ENCODE measurements at regions not wholly inside any gene's neighbourhood (a gene's known extent, or its start where the extent isn't known, plus 50 kb on each side); places are given as distances from the start of the nearest gene placed in this dataset.

DNA sequence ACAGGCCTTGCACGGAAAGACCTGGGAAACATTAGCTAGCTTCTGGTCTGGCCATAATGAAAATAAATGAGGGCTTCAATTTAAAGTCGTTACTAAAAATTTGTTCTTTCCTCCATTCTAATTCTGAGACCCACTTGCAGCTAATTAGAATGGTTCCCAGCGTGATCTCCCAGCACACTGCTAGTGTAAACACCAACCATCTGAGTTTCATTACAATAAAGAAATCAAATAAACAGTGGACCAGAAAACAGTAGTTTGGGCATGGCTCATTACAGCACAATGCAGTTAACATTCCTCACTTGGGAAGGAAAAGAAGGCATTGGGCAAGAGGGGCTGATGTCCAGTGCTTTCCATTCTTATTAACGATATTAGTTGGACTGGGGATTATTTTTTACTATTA is 410.9 kb upstream of the SOX9 start:
- Histone ChIP-seq H3K4me3 (ENCODE audit: low read depth, low read length, poor library complexity, severe bottlenecking) (no peak overlapping the region), H3K9me3 (ENCODE audit: low read depth, low read length, poor library complexity, severe bottlenecking) (no peaks in the 10 kb centered on the region), H3K36me3 (ENCODE audit: insufficient read depth, low read length, poor library complexity, severe bottlenecking) (no peaks in the 10 kb centered on the region), H3K27me3 (replicated peaks; ENCODE audit: insufficient read depth, low read depth, low read length, poor library complexity) (no peaks in the 10 kb centered on the region), H3K27ac (ENCODE audit: low read depth, low read length, poor library complexity, severe bottlenecking) (no peak overlapping the region), H3K4me1 (ENCODE audit: insufficient read depth, low read length, poor library complexity, severe bottlenecking) (no peaks in the 10 kb centered on the region)
- POLR2A ChIA-PET (ENCODE audit: low non-redundant PET): no interaction called here
- no peak for TF ChIP-seq EZH2 (IDR thresholded peaks at IDR 0.05; ENCODE audit: borderline replicate concordance, low read depth, low read length, poor library complexity, severe bottlenecking)
- TF ChIP-seq, protein P1, sequence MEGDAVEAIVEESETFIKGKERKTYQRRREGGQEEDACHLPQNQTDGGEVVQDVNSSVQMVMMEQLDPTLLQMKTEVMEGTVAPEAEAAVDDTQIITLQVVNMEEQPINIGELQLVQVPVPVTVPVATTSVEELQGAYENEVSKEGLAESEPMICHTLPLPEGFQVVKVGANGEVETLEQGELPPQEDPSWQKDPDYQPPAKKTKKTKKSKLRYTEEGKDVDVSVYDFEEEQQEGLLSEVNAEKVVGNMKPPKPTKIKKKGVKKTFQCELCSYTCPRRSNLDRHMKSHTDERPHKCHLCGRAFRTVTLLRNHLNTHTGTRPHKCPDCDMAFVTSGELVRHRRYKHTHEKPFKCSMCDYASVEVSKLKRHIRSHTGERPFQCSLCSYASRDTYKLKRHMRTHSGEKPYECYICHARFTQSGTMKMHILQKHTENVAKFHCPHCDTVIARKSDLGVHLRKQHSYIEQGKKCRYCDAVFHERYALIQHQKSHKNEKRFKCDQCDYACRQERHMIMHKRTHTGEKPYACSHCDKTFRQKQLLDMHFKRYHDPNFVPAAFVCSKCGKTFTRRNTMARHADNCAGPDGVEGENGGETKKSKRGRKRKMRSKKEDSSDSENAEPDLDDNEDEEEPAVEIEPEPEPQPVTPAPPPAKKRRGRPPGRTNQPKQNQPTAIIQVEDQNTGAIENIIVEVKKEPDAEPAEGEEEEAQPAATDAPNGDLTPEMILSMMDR (conservative IDR thresholded peaks at IDR 0.05; ENCODE audit: low read depth, low read length): no peak
- no TSS peak for BruUV-seq (replicated peaks)
- CTCF ChIA-PET: no interaction called here
- intact Hi-C loops (cut with micrococcal nuclease; ENCODE audit: unreplicated experiment): no loop called here
- no peak for DNase-seq (ENCODE audit: low spot score)

DNA sequence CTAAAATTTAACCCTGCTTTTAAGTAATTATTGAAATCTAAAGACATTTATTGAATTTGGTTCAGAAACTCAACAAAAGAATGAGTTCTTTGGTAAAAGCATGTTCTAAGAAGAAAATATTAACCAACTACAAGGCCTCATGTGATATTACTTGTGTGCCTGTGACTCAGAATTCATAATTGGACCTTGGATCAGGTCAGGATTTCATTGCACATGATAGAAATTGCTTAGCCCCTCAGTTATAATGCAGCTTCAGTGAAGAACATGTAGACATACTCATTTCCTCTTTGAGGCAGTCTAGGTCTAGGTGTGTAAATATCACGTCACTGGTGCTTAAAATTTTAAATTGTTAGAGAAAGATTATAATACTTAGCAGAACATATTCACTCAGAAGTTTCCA is 410.0 kb upstream of the SOX9 start:
- intact Hi-C loops (cut with micrococcal nuclease; ENCODE audit: unreplicated experiment): no loop called here
- no peak for DNase-seq (ENCODE audit: low spot score)
- Histone ChIP-seq H3K4me3 (ENCODE audit: low read depth, low read length, poor library complexity, severe bottlenecking) (no peak overlapping the region), H3K36me3 (ENCODE audit: insufficient read depth, low read length, poor library complexity, severe bottlenecking) (no peaks in the 10 kb centered on the region), H3K27me3 (replicated peaks; ENCODE audit: insufficient read depth, low read depth, low read length, poor library complexity) (no peaks in the 10 kb centered on the region), H3K27ac (ENCODE audit: low read depth, low read length, poor library complexity, severe bottlenecking) (no peak overlapping the region), H3K9me3 (ENCODE audit: low read depth, low read length, poor library complexity, severe bottlenecking) (no peaks in the 10 kb centered on the region), H3K4me1 (ENCODE audit: insufficient read depth, low read length, poor library complexity, severe bottlenecking) (no peaks in the 10 kb centered on the region)
- TF ChIP-seq, protein P1 (conservative IDR thresholded peaks at IDR 0.05; ENCODE audit: low read depth, low read length): no peak
- TF ChIP-seq EZH2 (IDR thresholded peaks at IDR 0.05; ENCODE audit: borderline replicate concordance, low read depth, low read length, poor library complexity, severe bottlenecking): no peak
- POLR2A ChIA-PET (ENCODE audit: low non-redundant PET): no interaction called here
- no TSS peak for BruUV-seq (replicated peaks)
- CTCF ChIA-PET: no interaction called here

DNA sequence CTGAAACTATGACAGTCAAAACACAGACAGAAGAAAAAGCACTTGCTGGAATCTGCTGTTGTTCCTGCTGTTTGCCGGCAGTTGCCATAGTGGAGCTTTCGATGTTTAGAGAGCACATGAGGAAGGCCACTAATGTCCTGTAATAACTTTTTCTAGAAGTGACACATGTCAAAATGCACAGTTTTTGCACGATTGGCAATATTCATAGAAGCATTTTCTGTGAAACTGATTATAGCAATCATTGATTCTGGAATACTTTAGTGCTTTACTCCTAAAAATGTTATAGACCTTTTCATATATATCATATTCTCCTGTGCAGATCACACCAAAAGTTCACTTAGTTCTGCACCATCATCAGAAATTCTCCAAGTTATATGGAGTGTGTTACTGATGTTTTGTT is 407.0 kb upstream of the SOX9 start:
- H3K9me3 ChIP-seq (ENCODE audit: low read depth, low read length, poor library complexity, severe bottlenecking): no peaks in the 10 kb centered on the region
- TF ChIP-seq, protein P1 (conservative IDR thresholded peaks at IDR 0.05; ENCODE audit: low read depth, low read length): no peak
- no peak for TF ChIP-seq EZH2 (IDR thresholded peaks at IDR 0.05; ENCODE audit: borderline replicate concordance, low read depth, low read length, poor library complexity, severe bottlenecking)
- no peaks in the 10 kb centered on the region for H3K4me1 ChIP-seq (ENCODE audit: insufficient read depth, low read length, poor library complexity, severe bottlenecking)
- ChIA-PET POLR2A (ENCODE audit: low non-redundant PET) (no interaction called here), CTCF (no interaction called here)
- no peaks in the 10 kb centered on the region for H3K36me3 ChIP-seq (ENCODE audit: insufficient read depth, low read length, poor library complexity, severe bottlenecking)
- no peak for DNase-seq (ENCODE audit: low spot score)
- no TSS peak for BruUV-seq (replicated peaks)
- no peak overlapping the region for H3K4me3 ChIP-seq (ENCODE audit: low read depth, low read length, poor library complexity, severe bottlenecking)
- no peak overlapping the region for H3K27ac ChIP-seq (ENCODE audit: low read depth, low read length, poor library complexity, severe bottlenecking)
- no peaks in the 10 kb centered on the region for H3K27me3 ChIP-seq (replicated peaks; ENCODE audit: insufficient read depth, low read depth, low read length, poor library complexity)
- intact Hi-C loops (cut with micrococcal nuclease; ENCODE audit: unreplicated experiment): no loop called here
